WTC11 (cell line): ENCODE measurements at regions not wholly inside any gene's neighbourhood (a gene's known extent, or its start where the extent isn't known, plus 50 kb on each side); places are given as distances from the start of the nearest gene placed in this dataset.

Source experiments
- ATF2 ChIP-seq: sonication (generic); formaldehyde crosslinking; IDR thresholded peaks from 2 replicates; pipeline ENCODE4 v1.8.1; 2022; ENCODE audit warnings: low read depth, missing genetic modification reagents, borderline replicate concordance
- CTCF ChIP-seq: fragments of 200-600 bp; IDR thresholded peaks from 2 replicates; pipeline ENCODE4 v1.8.0; 2022; ENCODE audit warnings: antibody characterized with exemption
- ETV6 ChIP-seq: sonication (generic); formaldehyde crosslinking; IDR thresholded peaks from 2 replicates; pipeline ENCODE4 v1.8.1; 2022; ENCODE audit warnings: mild to moderate bottlenecking, missing genetic modification reagents
- GTF2I ChIP-seq: fragments of 250-450 bp; sonication (Bioruptor Pico); conservative IDR thresholded peaks from 2 replicates; pipeline ENCODE4 v1.4.0; 2021; ENCODE audit warnings: mild to moderate bottlenecking
- IRF2 ChIP-seq: sonication (generic); formaldehyde crosslinking; IDR thresholded peaks from 2 replicates; pipeline ENCODE4 v1.8.0; 2022; ENCODE audit warnings: low read depth, missing genetic modification reagents, borderline replicate concordance
- SP1 ChIP-seq: sonication (generic); formaldehyde crosslinking; conservative IDR thresholded peaks from 2 replicates; pipeline ENCODE4 v1.8.1; 2022; ENCODE audit warnings: missing genetic modification reagents
- TP53 ChIP-seq: sonication (generic); formaldehyde crosslinking; IDR thresholded peaks from 2 replicates; pipeline ENCODE4 v1.8.1; 2023; ENCODE audit warnings: mild to moderate bottlenecking, missing genetic modification reagents
- ZNF263 ChIP-seq: sonication (generic); formaldehyde crosslinking; IDR thresholded peaks from 2 replicates; pipeline ENCODE4 v1.8.1; 2022; ENCODE audit warnings: low read depth, mild to moderate bottlenecking, moderate library complexity, missing genetic modification reagents
- TF ChIP-seq, protein P1 (sequence below): sonication (generic); formaldehyde crosslinking; IDR thresholded peaks from 2 replicates; pipeline ENCODE4 v1.8.0; 2022; ENCODE audit warnings: mild to moderate bottlenecking, missing genetic modification reagents

GRCh38 chr2:57461624-57462023 lies 585.0 kb upstream of the VRK2 start:
- no peak for TF ChIP-seq ETV6 (CRISPR knock-in tag)
- TF ChIP-seq CTCF = no peak
- no peak for TF ChIP-seq ZNF263 (CRISPR knock-in tag)
- no peak for TF ChIP-seq IRF2
- TF ChIP-seq, protein P1, sequence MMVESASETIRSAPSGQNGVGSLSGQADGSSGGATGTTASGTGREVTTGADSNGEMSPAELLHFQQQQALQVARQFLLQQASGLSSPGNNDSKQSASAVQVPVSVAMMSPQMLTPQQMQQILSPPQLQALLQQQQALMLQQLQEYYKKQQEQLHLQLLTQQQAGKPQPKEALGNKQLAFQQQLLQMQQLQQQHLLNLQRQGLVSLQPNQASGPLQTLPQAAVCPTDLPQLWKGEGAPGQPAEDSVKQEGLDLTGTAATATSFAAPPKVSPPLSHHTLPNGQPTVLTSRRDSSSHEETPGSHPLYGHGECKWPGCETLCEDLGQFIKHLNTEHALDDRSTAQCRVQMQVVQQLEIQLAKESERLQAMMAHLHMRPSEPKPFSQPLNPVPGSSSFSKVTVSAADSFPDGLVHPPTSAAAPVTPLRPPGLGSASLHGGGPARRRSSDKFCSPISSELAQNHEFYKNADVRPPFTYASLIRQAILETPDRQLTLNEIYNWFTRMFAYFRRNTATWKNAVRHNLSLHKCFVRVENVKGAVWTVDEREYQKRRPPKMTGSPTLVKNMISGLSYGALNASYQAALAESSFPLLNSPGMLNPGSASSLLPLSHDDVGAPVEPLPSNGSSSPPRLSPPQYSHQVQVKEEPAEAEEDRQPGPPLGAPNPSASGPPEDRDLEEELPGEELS (CRISPR knock-in tag) = no peak
- no peak for TF ChIP-seq SP1 (CRISPR knock-in tag)
- TF ChIP-seq ATF2 (CRISPR knock-in tag) = no peak
- no peak for TF ChIP-seq GTF2I (CRISPR knock-in tag)
- no peak for TF ChIP-seq TP53
